ENCODE measurements at regions not wholly inside any gene's neighbourhood (a gene's known extent, or its start where the extent isn't known, plus 50 kb on each side); places are given as distances from the start of the nearest gene placed in this dataset.

DNA sequence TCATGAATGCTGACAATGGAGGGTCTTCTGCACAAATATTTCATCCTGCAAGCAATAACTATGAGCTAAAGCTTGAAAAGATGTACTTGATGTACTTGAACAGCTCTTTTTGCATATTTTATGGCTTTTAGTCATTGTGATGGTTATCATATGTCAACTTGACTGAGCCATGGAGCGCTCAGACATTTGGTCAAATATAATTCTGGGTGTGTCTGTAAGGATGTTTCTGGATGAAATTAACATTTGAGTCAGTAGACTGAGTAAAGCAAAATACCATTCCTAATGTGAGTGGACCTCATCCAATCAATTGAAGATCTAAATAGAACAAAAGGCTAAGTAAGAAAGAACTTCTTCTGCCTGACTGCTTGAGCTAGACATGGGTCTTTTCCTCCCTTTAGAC is 509.0 kb downstream of the BCL11A start:
- TF ChIP-seq POLR2A (IDR thresholded peaks at IDR 0.05; ENCODE audit: low read length) (no peak), GATA1 (IDR thresholded peaks at IDR 0.05; ENCODE audit: low read depth, low read length) (no peak)
